ENCODE measurements at regions not wholly inside any gene's neighbourhood (a gene's known extent, or its start where the extent isn't known, plus 50 kb on each side); places are given as distances from the start of the nearest gene placed in this dataset.

- H3K4me1 ChIP-seq (ENCODE audit: insufficient read depth): no peaks in the 10 kb centered on the region
- no peak for DNase-seq (ENCODE audit: extremely low spot score)
- H3K36me3 ChIP-seq (ENCODE audit: insufficient read depth): no peaks in the 10 kb centered on the region
- WGBS: 96% methylated on average over 2 of the region's 2 CpGs
- H3K27ac ChIP-seq (ENCODE audit: low read depth): no peak overlapping the region
- no peak overlapping the region for H3K4me3 ChIP-seq (ENCODE audit: low read depth, low read length)
Observed at GRCh38 chr13:70964124-70964523, 855.9 kb upstream of the KLHL1 start.

- Histone ChIP-seq H3K36me3 (ENCODE audit: insufficient read depth) (no peaks in the 10 kb centered on the region), H3K4me1 (ENCODE audit: insufficient read depth) (no peaks in the 10 kb centered on the region), H3K27ac (ENCODE audit: low read depth) (no peak overlapping the region), H3K4me3 (ENCODE audit: low read depth, low read length) (no peak overlapping the region)
- WGBS: 29% methylated on average over 9 of the region's 9 CpGs
- peak; percentile 17 for DNase-seq (ENCODE audit: extremely low spot score)
Observed at GRCh38 chr13:70960841-70961443, 852.7 kb upstream of the KLHL1 start.

DNA sequence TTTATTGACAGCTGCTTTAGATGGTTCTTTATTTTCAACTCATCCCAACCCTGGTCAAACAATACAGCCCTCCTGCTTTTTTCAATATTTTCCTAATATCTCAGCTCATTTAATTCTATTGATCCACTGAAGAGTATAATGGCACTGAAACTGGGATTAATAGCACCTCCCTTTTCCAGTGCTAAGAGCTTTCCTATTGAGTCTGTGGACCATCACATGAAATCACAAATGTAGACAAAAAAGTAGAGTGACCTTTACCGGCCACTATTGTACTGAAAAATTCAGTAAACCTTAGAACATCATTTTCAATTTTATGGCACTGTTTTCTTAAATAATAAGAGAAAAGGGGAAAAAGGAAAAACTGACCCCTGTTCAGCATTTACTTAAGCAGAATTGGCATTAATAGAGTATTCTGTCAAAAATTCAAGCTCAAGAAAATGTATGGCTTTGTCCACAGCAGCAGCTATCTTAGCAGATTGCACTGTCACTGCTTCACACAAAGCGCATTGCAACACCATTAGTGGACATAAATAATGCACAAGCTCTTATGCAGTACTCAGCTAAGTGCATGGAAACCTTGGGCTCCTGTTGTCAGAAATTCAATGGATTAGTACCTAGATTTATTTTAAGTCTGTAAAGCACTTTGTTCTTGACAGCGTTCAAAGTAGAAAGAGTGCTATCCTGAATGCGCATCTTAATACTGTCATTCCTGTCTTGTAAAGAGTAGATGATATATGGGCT is 851.0 kb upstream of the KLHL1 start:
- H3K4me1 ChIP-seq (ENCODE audit: insufficient read depth): no peaks in the 10 kb centered on the region
- H3K4me3 ChIP-seq (ENCODE audit: low read depth, low read length): no peak overlapping the region
- no peak overlapping the region for H3K27ac ChIP-seq (ENCODE audit: low read depth)
- no peaks in the 10 kb centered on the region for H3K36me3 ChIP-seq (ENCODE audit: insufficient read depth)
- WGBS: 65% methylated on average over 4 of the region's 4 CpGs
- DNase-seq (ENCODE audit: extremely low spot score): no peak

DNA sequence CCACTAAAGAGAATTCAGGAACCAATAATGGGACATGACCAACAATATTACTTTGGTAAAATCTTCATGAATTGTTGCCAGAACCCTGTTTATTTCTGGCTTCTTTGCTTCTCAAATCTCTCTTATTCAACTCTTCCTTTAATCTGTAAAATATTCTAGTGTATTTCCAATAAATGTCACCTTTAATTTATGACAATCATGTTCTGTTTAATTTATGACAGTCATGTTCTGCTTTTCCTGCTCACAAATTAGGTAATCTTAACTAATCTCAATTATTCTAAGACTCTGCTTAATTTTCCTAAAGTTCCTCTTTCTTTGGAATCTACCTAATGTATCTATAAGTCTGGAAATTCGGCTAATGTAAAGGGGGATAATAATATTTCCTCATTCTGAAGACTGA is 847.6 kb upstream of the KLHL1 start:
- WGBS: 73% methylated on average over 1 of the region's 1 CpG
- Histone ChIP-seq H3K36me3 (ENCODE audit: insufficient read depth) (no peaks in the 10 kb centered on the region), H3K4me1 (ENCODE audit: insufficient read depth) (no peaks in the 10 kb centered on the region), H3K4me3 (ENCODE audit: low read depth, low read length) (no peak overlapping the region), H3K27ac (ENCODE audit: low read depth) (no peak overlapping the region)
- DNase-seq (ENCODE audit: extremely low spot score): no peak

DNA sequence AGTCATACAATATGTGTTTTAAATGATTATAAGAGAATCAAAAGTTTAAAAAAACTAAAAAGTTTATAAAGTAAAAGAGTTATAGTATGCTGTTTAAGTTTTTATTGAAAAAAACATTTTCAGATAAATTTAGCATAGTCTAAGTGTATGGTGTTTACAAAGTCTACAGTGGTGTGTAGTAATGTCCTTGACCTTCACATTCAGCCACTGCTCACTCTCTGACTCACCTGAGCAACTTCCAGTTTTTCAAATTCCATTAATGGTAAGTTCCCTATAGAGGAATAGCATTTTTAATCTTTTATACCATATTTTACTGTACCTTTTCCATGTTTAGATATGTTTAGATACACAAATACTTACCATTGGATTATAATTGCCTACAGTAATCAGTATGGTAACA is 842.4 kb upstream of the KLHL1 start:
- no peak for DNase-seq (ENCODE audit: extremely low spot score)
- H3K27ac ChIP-seq (ENCODE audit: low read depth): no peak overlapping the region
- H3K4me3 ChIP-seq (ENCODE audit: low read depth, low read length): no peak overlapping the region
- H3K4me1 ChIP-seq (ENCODE audit: insufficient read depth): no peaks in the 10 kb centered on the region
- H3K36me3 ChIP-seq (ENCODE audit: insufficient read depth): no peaks in the 10 kb centered on the region

GRCh38 chr13:70945506-70945905 is 837.3 kb upstream of the KLHL1 start:
- Histone ChIP-seq H3K4me3 (ENCODE audit: low read depth, low read length) (no peak overlapping the region), H3K36me3 (ENCODE audit: insufficient read depth) (no peaks in the 10 kb centered on the region), H3K4me1 (ENCODE audit: insufficient read depth) (no peaks in the 10 kb centered on the region), H3K27ac (ENCODE audit: low read depth) (no peak overlapping the region)
- no peak for DNase-seq (ENCODE audit: extremely low spot score)
- 80% methylated on average over 2 of the region's 2 CpGs for WGBS

- no peak for DNase-seq (ENCODE audit: extremely low spot score)
- H3K4me3 ChIP-seq (ENCODE audit: low read depth, low read length): no peak overlapping the region
- H3K27ac ChIP-seq (ENCODE audit: low read depth): no peak overlapping the region
- H3K4me1 ChIP-seq (ENCODE audit: insufficient read depth): no peaks in the 10 kb centered on the region
- WGBS: 87% methylated on average over 1 of the region's 1 CpG
- no peaks in the 10 kb centered on the region for H3K36me3 ChIP-seq (ENCODE audit: insufficient read depth)
Observed at GRCh38 chr13:70941454-70941853, 833.2 kb upstream of the KLHL1 start.

DNA sequence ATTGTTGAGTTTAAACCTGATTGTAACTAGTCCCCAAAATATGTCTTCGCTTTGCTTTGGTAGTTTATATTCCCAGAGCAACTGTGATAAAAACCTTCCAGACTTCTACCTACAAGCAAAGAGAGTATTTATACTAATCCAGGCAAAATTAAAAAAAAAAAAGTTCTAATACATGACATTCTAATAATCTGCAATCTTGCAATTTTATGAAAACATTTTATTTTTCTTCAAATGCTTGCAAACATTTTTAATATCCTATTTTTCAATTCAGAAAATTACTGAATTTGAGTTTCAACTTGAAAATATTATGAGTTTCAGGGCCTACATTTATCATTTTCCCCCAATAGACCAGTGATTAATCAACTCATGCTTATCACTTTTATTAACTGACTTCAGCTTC is 830.2 kb upstream of the KLHL1 start:
- Histone ChIP-seq H3K27ac (ENCODE audit: low read depth) (no peak overlapping the region), H3K4me1 (ENCODE audit: insufficient read depth) (no peaks in the 10 kb centered on the region), H3K4me3 (ENCODE audit: low read depth, low read length) (no peak overlapping the region), H3K36me3 (ENCODE audit: insufficient read depth) (no peaks in the 10 kb centered on the region)
- 81% methylated on average over 1 of the region's 1 CpG for WGBS
- no peak for DNase-seq (ENCODE audit: extremely low spot score)

GRCh38 chr13:70932511-70932910 is 824.3 kb upstream of the KLHL1 start:
- 85% methylated on average over 3 of the region's 3 CpGs for WGBS
- Histone ChIP-seq H3K36me3 (ENCODE audit: insufficient read depth) (no peaks in the 10 kb centered on the region), H3K4me3 (ENCODE audit: low read depth, low read length) (no peak overlapping the region), H3K4me1 (ENCODE audit: insufficient read depth) (no peaks in the 10 kb centered on the region), H3K27ac (ENCODE audit: low read depth) (no peak overlapping the region)
- no peak for DNase-seq (ENCODE audit: extremely low spot score)

GRCh38 chr13:70923863-70924752 is 815.9 kb upstream of the KLHL1 start:
- Histone ChIP-seq H3K36me3 (ENCODE audit: insufficient read depth) (no peaks in the 10 kb centered on the region), H3K4me1 (ENCODE audit: insufficient read depth) (no peaks in the 10 kb centered on the region), H3K4me3 (ENCODE audit: low read depth, low read length) (no peak overlapping the region), H3K27ac (ENCODE audit: low read depth) (no peak overlapping the region)
- DNase-seq (ENCODE audit: extremely low spot score): no peak
- WGBS: 85% methylated on average over 38 of the region's 38 CpGs

GRCh38 chr13:70911286-70911685 is 803.0 kb upstream of the KLHL1 start:
- Histone ChIP-seq H3K4me3 (ENCODE audit: low read depth, low read length) (no peak overlapping the region), H3K27ac (ENCODE audit: low read depth) (no peak overlapping the region), H3K36me3 (ENCODE audit: insufficient read depth) (no peaks in the 10 kb centered on the region), H3K4me1 (ENCODE audit: insufficient read depth) (no peaks in the 10 kb centered on the region)
- DNase-seq (ENCODE audit: extremely low spot score): no peak
- 29% methylated on average over 1 of the region's 1 CpG for WGBS

- H3K27ac ChIP-seq (ENCODE audit: low read depth): no peak overlapping the region
- no peak overlapping the region for H3K4me3 ChIP-seq (ENCODE audit: low read depth, low read length)
- H3K4me1 ChIP-seq (ENCODE audit: insufficient read depth): no peaks in the 10 kb centered on the region
- DNase-seq (ENCODE audit: extremely low spot score): no peak
- no peaks in the 10 kb centered on the region for H3K36me3 ChIP-seq (ENCODE audit: insufficient read depth)
- WGBS: 75% methylated on average over 3 of the region's 3 CpGs
Observed at GRCh38 chr13:70908795-70909194, 800.5 kb upstream of the KLHL1 start.

- no peak overlapping the region for H3K27ac ChIP-seq (ENCODE audit: low read depth)
- no peak overlapping the region for H3K4me3 ChIP-seq (ENCODE audit: low read depth, low read length)
- no peak for DNase-seq (ENCODE audit: extremely low spot score)
- no peaks in the 10 kb centered on the region for H3K4me1 ChIP-seq (ENCODE audit: insufficient read depth)
- WGBS: 13% methylated on average over 2 of the region's 2 CpGs
- H3K36me3 ChIP-seq (ENCODE audit: insufficient read depth): no peaks in the 10 kb centered on the region
Observed at GRCh38 chr13:70905035-70905434, 796.8 kb upstream of the KLHL1 start.

DNA sequence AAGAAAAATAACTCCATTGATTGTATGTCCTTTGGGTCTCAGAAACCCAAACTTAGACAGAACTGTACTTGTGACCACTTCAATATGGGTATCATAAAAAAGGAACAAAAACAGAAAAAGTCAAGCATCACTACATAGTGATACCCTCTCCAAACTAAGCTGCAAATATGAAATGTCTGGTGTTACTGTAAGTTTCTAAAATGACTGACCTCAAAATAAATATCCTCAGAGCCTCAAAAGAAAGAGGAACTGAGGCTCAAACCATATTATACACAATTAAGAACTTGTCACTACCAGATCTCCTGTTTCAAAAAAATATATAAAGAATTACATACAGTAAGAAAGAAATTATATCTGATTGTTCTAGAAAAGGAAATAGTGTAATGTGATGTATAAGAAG is 787.9 kb upstream of the KLHL1 start:
- Histone ChIP-seq H3K4me3 (ENCODE audit: low read depth, low read length) (no peak overlapping the region), H3K36me3 (ENCODE audit: insufficient read depth) (no peaks in the 10 kb centered on the region), H3K4me1 (ENCODE audit: insufficient read depth) (no peaks in the 10 kb centered on the region), H3K27ac (ENCODE audit: low read depth) (no peak overlapping the region)
- no peak for DNase-seq (ENCODE audit: extremely low spot score)
